Mucosa of descending colon (tissue), 3 donors: ENCODE measurements at regions not wholly inside any gene's neighbourhood (a gene's known extent, or its start where the extent isn't known, plus 50 kb on each side); places are given as distances from the start of the nearest gene placed in this dataset.

Experiments used
- ATAC-seq: fragments of 200-7000 bp; cut with Tn5 transposase; one replicate; pipeline ENCODE4 v1.9.1; 2020; ENCODE audit warnings: mild to moderate bottlenecking, moderate library complexity
- DNase-seq, 3 donors: peaks; one replicate each; pipeline ENCODE4 v3.0.0-alpha.2; 2020
- H3K36me3 ChIP-seq: fragments of 200-600 bp; one replicate; pipeline ENCODE4 v1.8.0; 2021; ENCODE audit warnings: low read depth, mild to moderate bottlenecking
- H3K4me1 ChIP-seq: fragments of 200-600 bp; one replicate; pipeline ENCODE4 v1.8.0; 2021; ENCODE audit warnings: low read depth, mild to moderate bottlenecking
- H3K4me3 ChIP-seq: fragments of 200-600 bp; one replicate; pipeline ENCODE4 v1.8.0; 2021; ENCODE audit warnings: mild to moderate bottlenecking
- H3K9me3 ChIP-seq: fragments of 200-600 bp; one replicate; pipeline ENCODE4 v1.8.0; 2021; ENCODE audit warnings: mild to moderate bottlenecking
- CTCF ChIP-seq: fragments of 200-600 bp; IDR thresholded peaks from one replicate; pipeline ENCODE4 v1.8.0; 2022; ENCODE audit warnings: antibody characterized with exemption, mild to moderate bottlenecking
- intact Hi-C, 2 donors: fragments of 100-400 bp; cut with DNase I in 1 of 2; cut with micrococcal nuclease in 1 of 2; formaldehyde crosslinking; loops; one replicate each; pipeline versions ENCODE4 v1.11.0 to v1.11.1; 2022; cut with DNase I, micrococcal nuclease
- donor health status: DM: no; HTN: no; CAD: no; lungs with moderate emphysema.
- donor health status: DM: no; HTN: no; CAD: no.
- donor health status: DM: no; HTN: yes; CAD: no.

- DNase-seq (no peak), ATAC-seq (no peak)
- Histone ChIP-seq H3K4me1 (no peaks in the 10 kb centered on the region), H3K9me3 (peaks cover 3% of the 10 kb centered on the region), H3K4me3 (no peak overlapping the region), H3K36me3 (no peaks in the 10 kb centered on the region)
- intact Hi-C loops: no loop called here
- TF ChIP-seq CTCF: no peak
These were observed 123.0 kb downstream of the CHD9NB start for GRCh38 chr16:52929478-52930400.

GRCh38 chr16:52928955-52929354, 123.7 kb downstream of the CHD9NB start:
- no peak for DNase-seq
- H3K9me3 ChIP-seq: peaks cover 3% of the 10 kb centered on the region
- H3K4me1 ChIP-seq: no peaks in the 10 kb centered on the region
- no peak overlapping the region for H3K4me3 ChIP-seq
- H3K36me3 ChIP-seq: no peaks in the 10 kb centered on the region
- intact Hi-C loops: no loop called here
- TF ChIP-seq CTCF: no peak
- no peak for ATAC-seq

GRCh38 chr16:52925143-52925542, 127.6 kb downstream of the CHD9NB start:
- TF ChIP-seq CTCF: no peak
- no peak for DNase-seq
- Histone ChIP-seq H3K36me3 (no peaks in the 10 kb centered on the region), H3K9me3 (no peaks in the 10 kb centered on the region), H3K4me1 (no peaks in the 10 kb centered on the region), H3K4me3 (no peak overlapping the region)
- ATAC-seq: no peak
- intact Hi-C loops: no loop called here

- ATAC-seq: no peak
- TF ChIP-seq CTCF: no peak
- Histone ChIP-seq H3K36me3 (no peaks in the 10 kb centered on the region), H3K4me3 (no peak overlapping the region), H3K9me3 (no peaks in the 10 kb centered on the region), H3K4me1 (no peaks in the 10 kb centered on the region)
- no peak for DNase-seq
- intact Hi-C loops: no loop called here
These were observed 128.5 kb downstream of the CHD9NB start for GRCh38 chr16:52924162-52924561.

GRCh38 chr16:52921104-52921503, 131.6 kb downstream of the CHD9NB start:
- no peaks in the 10 kb centered on the region for H3K4me1 ChIP-seq
- no peak overlapping the region for H3K4me3 ChIP-seq
- TF ChIP-seq CTCF: no peak
- no peak for DNase-seq
- H3K9me3 ChIP-seq: no peaks in the 10 kb centered on the region
- H3K36me3 ChIP-seq: no peaks in the 10 kb centered on the region
- intact Hi-C loops: no loop called here
- no peak for ATAC-seq
